Eye (tissue), 1 donor: ENCODE measurements at regions not wholly inside any gene's neighbourhood (a gene's known extent, or its start where the extent isn't known, plus 50 kb on each side); places are given as distances from the start of the nearest gene placed in this dataset.
"Not testable (repeated sequence)": the region's sequence is repeated elsewhere in the genome, so short reads cannot be mapped to it uniquely, and the experiment has no call there.

Experiments used
- DNase-seq: peaks from one replicate; pipeline ENCODE4 v3.0.0-alpha.2; 2015

DNA sequence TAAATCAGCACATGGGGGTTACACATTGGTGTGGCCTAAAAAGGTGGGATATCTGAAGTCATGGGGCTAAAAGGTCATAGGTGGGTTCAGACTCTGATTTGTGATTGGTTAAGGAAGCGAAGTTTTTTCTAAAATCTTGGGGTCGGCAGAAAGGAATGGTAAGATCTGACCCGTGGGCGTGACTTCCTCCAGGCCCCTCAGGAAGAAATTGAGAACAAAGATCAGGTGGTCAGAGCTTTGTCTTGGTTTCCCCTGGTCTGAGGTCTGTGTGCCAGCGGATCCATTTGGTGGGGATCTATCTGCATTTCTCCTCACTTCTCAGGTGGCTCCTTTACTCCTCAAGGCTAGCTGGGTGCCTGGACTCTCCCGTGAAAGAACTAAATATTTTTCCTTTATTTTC is 302.8 kb downstream of the ABCC12 start:
- no peak for DNase-seq

GRCh38 chr16:47851146-47851545 is 304.6 kb downstream of the ABCC12 start:
- peak; percentile 48 for DNase-seq

DNA sequence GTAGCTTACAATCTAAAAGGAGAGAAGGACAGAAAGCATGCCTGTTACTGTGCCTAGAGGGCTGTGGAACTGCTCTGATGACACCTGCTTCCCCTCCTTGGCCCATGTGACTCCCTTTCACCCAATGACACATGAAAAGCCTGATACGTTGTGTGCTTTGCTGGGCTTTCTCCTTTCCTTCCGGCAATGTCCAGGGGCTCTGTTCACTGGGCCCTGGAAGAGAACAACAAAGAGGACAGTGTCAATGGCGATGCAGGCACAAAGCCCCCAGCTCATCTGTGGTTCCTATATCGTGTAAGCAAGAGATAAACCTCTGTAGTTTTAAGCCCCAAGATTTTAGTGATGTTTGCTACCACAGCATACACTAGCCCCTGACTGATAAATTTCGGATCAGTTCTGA is 306.1 kb downstream of the ABCC12 start:
- DNase-seq, result no peak

GRCh38 chr16:47848421-47849109 is 307.2 kb downstream of the ABCC12 start:
- DNase-seq, result no peak

DNA sequence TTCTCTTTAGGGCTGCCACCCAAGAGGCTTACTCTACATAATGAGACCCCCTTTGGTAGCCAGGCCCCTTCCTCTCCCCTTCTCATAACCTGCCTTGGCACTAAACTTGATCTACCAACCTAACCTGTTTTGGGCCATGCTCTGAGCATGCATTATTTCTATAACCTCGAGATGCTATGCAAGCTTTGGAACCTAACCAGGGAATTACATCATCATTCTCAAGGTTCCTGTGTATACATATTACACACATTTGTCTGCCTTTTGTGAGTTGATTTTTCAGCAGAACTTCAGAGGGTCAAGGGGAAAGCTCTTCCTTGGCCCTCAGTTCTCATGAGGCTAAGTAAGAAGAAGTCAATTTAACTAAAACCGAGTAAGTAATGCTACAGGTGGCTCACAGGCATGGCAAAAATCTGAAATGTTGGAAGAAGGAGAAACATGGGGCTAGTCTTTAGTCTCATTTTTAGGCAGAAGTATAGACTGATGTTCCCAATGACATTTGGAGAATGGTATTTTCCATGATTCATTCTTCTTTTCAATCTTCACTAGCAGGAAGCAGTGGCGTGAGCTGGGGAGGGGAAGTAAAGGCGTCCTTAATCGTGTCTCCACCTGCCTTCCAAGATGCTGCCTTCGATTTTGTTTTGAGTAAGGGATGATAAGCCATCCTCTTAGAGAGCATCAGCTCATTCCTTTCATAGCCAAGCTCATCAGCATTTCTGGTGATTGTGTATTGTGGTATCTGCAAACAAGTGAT is 308.4 kb downstream of the ABCC12 start:
- DNase-seq, result no peak

DNA sequence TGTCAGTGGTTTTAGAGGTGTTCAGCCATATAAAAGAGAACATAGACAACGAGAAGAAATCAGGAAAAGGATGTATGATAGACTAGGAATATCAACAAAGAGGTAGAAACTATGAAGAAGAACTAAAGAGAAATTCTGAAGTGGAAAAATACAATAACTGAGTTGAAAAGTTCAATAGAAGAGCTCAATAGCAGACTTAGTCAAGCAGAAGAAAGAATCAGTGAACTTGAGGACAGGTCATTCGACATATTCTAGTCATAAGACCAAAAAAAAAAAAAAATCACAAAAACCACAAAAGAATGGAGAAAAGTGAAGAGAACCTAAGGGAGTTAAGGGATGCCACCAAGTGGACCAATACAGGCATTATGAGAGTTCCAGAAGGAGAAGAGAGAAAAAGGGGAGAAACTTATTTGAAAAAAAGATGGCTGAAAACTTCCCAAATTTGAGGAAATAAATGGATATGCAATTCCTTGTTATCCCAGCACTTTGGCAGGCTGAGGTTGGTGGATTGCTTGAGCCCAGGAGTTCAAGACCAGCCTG is 321.2 kb downstream of the ABCC12 start:
- DNase-seq, result no peak

GRCh38 chr16:47833771-47834170 is 322.0 kb downstream of the ABCC12 start:
- DNase-seq, result no peak

DNA sequence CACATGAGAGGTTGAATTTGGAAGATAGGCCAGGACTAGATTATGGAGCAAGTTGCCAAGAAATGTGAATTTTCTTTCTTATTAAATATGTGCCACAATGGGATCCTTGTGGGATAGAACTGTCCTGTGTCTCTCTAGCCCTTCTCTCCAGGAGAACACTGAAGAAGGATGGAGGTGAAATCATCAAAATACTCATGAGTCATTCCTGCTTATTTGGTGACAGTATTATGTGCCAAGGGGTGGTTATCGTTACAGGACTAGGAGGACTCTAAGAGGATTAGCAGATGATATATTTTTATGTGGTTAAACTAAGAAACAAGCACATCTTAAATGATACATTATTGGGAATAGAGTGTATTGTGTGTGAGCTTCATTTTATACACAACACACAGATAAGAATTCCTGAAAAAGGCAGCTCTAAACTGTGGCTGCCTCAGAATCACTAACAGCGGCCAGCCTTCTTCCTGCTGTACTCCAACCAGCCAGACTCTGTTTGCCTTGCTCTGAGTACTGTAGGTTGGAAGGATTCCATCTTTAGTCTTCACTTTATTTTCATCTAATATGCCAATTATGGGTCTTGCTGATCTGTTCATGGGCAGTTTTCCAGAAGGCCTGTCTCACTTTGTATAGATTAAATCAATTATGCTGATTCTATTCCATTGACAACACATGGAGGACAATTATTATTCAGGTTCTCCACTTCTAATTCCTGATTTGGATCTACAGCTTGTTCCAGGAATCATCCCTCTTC is 325.8 kb downstream of the ABCC12 start:
- DNase-seq, result no peak

GRCh38 chr16:47826070-47826469 is 329.7 kb downstream of the ABCC12 start:
- DNase-seq, result no peak

DNA sequence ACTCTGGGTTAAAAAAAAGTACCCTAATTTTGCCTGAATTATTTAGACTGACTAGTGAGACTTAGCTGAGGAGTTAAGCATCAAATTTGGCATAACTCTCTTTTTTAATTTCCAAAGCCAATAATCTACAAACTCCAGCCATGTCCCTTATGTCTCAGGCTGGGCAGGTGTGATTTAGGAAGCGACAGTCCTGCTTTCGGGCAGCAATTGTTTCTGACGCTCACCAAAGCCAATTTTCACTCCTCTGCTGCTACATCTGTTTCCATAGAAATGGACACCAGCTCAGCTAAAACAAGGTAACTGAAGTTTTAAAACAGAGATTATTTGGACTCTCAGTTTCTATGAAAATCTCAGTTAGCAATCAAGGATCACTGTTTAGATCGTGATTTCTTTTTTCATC is 338.7 kb downstream of the ABCC12 start:
- no peak for DNase-seq

DNA sequence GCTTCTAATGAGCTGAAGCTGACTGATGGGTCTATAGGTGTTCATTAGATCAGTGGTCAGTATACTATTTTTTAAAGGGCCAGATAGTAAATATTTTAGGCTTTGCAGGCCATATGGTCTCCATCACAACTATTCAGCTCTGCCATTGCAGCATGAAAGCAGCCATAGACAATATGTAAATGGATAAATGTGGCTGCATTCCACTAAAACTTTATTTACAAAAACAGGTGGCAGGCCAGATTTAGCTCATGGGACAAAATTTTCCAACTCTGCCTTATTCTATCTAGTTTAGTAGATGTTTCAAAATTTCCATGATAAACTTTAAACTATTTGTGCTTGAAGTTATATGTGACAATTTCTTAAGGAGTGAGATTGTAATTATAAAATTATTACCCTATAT is 339.3 kb downstream of the ABCC12 start:
- DNase-seq, result no peak

DNA sequence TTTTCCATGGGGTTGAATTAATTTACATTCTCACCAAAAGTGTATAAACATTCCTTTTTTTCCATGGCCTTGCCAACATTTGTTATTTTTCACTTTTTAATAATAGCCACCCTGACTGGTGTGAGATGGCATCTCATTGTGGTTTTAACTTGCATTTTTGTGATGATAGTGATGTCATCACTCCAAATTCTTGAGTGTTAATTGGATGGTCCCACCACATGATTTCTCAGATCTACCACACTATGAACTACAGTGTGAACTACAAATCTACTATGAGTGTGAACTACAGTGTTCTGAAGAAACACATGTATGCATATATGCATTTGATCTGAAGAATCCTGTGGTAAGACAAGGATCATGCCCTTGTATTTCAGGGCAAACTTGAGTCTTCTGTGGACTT is 340.1 kb downstream of the ABCC12 start:
- no peak for DNase-seq

GRCh38 chr16:47811758-47812157 is 344.0 kb downstream of the ABCC12 start:
- DNase-seq, result not testable (repeated sequence)

- DNase-seq, result no peak
These were observed 345.2 kb downstream of the PHKB start for GRCh38 chr16:47806309-47806847.

DNA sequence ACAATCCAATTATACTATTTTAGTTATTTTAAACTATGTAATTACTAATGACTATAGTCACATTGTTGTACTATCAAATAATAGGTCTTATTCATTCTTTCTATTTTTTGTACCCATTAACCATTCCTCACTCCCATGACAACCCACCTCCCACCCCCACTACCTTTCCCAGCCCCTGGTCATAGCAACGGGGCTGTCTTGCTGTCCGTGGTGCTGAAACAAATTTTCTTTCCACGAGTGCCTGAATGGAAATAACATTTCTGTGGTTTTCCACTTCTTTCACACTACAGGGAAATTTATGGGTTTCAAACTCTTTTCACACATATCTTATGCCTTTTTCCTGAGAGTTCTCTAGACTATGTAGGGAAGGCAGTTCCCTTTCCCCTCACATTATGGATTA is 326.6 kb downstream of the PHKB start:
- peak; percentile 30 for DNase-seq

GRCh38 chr16:47781673-47782072 is 320.5 kb downstream of the PHKB start:
- no peak for DNase-seq

DNA sequence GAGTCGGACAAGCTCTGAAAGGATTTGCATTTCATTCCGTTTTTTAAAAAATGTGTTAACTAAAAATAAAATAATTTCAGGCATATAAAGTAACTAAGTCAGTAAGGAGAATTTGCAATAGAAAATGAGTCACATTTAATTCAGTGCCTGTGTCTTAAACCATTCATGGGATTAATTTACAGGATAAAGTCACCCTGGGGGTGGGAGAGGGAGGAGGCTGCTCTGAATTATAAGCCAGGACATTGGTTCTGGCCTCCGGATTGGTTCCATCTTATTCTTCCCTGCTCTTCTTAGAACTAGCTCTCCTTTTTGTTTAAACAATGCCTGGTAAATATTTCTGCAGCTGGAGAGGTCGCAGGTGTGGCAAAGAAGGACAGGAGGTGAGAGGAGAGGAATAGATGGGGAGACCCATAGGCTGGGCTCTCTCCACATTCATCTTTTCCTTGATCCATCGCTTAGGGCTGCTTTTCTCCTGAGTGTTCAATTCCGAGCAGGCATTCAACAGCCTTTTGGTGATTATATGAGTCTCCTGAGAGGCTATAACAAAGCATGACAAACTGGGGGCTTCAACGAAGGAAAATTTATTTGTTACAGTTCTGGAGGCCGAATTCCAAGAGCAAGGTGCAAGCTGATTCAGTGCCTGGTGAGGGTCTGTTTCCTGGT is 319.2 kb downstream of the PHKB start:
- DNase-seq, result no peak

- no peak for DNase-seq
These were observed 318.3 kb downstream of the PHKB start for GRCh38 chr16:47779201-47780016.

DNA sequence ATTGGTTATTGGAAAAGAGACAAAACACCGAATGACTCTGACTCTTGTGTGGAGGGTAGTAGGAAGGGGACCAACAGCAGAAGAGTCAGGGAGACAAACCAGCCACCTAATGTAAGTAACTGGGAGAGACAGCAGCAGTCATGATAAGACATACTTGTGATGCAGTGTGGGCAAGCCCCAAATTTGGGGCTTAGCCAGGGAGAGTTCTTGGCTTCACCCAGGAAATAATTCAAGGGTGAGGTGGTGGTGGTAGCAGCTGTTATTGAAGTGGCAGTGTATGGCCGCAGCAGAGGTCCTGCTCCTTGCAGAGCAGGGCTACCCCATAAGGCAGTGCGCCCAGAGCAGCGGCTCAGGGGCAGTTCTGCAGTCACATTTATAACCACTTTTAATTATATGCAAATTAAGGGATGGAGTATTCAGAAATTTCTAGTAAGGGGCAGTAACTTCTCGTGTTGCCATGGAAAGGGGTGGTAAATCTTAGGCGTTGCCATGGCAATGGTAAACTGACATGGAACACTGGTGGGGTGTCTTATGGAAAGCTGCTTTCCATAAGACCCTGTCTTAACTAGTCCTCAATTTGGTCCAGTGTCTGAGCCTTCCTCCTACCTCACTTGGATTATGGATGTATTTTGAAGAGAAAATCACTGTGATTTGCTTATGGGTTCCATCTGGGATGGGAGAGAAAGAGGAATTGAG is 317.1 kb downstream of the PHKB start:
- DNase-seq, result no peak

- DNase-seq, result no peak
These were observed 316.1 kb downstream of the PHKB start for GRCh38 chr16:47777220-47777619.

- DNase-seq, result no peak
These were observed 313.5 kb downstream of the PHKB start for GRCh38 chr16:47774661-47775060.
